Endothelial cell of hepatic sinusoid (primary cell): ENCODE measurements at regions not wholly inside any gene's neighbourhood (a gene's known extent, or its start where the extent isn't known, plus 50 kb on each side); places are given as distances from the start of the nearest gene placed in this dataset.

Source experiments
- in situ Hi-C: cut with HindIII; loops from 2 replicates; pipeline ENCODE4 v1.10.0; 2017; ENCODE audit warnings: low sequenced_read_pairs

DNA sequence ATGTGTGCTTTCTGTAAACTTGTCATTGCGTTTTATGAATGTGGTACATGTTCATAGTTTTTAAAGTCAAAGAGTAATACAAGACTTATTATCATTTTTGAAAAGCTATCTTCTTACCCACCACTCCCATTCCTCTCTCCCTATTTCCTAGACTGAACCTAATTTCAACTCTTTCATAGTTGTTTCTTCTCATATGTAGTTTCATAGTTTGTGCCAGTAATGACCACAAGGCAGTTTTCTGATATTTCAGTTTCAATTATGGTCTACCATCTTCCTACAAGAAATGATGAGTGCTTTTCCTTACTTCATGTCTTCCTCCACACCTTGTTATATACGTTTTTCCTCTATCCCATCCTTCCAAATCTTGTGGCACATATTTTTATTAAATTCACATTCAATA lies 445.0 kb upstream of the GOLIM4 start:
- in situ Hi-C loops, result no loop called here

DNA sequence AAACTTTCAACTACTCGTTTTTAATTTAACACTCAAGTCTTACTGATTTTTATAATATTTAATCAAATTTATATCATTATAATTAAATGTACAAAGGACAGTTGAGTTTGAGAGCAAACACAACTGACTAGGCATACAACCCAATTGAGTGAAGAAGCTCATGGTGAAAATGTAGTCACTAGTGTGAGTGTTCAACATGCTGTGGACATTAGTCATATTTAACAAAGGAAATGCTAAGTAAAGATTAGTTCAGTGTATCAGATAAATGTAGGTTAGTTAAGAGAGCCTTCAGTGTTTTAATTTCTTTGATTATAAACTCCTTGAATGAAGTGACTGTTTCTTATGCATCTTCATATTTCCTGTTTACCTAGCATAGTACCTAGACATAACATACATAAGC lies 444.2 kb upstream of the GOLIM4 start:
- in situ Hi-C loops, result no loop called here

DNA sequence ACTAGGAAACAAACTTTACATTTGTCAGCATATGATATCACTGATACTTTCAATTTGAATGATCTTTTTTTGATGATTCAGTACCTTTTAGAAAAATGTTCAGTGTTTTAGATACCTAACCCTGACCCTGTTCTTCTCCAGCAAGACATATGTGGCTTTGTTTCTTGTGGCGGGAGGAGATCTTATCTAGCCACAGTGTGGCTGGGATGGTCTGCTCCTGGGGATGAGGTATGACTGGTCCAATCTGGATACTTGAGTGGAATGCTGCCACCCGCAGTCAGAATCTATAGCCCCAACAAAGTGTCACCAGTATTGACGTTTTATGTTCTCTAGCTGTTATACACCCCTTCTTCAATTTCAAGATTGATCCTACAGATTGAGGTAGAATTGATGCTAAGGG lies 439.0 kb upstream of the GOLIM4 start:
- in situ Hi-C loops, result no loop called here

DNA sequence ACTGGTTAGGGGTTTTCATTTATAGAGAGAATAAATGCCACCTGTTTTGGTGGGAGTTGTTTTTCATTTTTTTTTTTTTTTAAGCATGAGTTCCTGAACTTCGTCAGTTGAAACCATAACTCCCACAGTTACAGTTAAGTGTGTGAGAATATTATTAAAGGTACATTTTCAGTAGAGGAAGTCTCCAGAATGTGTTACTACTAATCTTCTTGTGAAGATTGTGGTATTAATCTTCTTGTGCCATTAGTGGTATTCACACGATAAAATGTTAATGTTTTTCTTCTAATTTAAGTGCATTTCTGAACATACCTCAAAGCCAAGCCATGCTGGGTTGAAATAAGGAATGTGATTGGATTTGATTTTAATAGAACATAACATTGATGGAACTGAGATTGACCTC lies 437.9 kb upstream of the GOLIM4 start:
- in situ Hi-C loops, result no loop called here

DNA sequence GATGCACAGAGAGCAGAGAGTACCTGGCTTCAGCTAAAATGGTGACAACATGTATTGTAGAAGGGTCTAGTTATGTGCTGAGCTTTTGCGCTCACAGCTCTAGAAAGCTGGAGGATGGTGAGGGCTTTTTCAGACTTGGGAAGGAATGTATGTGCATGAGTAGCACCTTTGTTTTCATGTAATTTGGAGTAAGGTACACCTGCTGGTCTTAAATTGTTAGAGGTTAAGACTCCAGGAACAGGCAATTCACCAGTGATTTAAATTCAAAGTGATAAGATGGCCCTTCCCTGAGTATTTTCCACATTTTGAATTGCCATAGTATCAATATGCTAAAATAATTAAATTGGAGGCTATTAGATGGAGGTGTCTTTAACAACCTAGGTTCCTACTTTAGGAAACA lies 436.4 kb upstream of the GOLIM4 start:
- in situ Hi-C loops, result no loop called here

DNA sequence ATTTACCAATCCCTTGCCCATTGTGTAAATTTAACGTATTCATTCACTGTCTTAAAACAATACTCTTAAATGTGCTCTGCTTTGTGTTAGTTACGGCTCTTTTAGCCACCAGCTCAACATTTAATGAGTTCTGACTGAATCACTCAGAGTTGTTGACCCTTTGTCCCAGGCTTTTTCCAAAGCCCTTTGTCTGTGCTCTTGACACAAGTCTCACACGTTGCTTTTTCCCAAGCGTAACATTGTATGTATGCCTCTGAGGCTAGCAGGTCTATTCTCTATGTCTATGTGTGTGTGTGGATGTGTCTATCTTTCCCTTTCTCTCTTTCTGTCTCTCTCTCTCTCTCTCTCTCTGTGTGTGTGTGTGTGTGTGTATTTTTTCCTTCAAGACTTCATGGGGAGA lies 435.4 kb upstream of the GOLIM4 start:
- in situ Hi-C loops, result no loop called here

DNA sequence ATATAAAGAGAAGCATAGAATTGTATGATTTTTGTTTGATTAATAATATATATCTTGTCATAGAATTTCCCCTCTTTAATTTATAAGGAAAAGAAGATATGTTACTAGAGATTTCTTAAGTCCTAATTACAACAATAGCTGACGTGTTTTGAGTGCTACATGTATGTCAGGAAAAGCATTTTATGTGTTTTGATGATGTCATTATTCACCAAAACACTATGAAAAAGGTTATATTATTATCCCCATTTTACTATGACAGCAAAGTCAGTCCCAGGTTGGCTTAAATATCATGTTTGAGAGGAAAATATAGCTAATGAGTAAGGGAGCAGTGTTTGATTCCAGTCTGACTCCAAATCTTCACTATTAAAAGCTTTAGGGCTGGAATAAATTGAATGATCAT lies 428.4 kb upstream of the GOLIM4 start:
- in situ Hi-C loops, result no loop called here

DNA sequence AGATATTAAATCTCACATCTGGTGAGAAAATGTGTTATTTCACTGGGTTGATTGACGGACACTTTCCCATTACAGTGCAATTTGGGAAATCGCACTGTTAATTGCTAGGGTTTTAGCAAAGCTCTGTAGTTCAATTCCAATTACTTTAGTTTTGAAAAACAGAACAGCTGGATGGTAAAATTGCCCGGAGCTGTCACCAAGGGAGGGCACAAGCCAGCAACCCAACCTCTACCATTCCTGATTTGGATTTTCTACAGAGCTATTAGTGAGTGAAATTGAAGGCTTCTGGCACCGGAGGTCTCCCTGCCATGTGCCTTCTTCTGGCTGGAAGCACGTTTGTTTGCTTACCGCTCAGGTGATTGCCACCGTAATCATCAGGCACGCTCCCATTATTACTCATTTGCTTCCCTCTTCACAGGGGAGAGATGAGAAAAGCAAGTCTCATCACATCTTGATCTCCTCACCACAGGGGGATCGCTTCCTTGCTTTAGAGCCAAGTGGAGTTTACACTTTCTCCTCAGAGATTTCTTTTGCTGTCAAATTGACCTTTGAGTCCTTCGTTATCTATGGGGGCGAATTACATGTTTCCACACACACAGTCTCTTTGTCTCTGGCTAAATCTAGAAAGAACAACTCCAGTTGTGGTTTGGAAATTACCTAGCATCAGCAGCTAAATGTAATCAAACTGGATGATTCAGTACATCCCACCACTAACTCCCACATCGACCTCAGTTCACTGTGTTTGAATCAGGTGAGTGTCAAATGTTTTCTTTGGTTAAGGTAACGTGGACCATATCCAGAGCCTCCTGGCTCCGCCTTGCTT lies 421.7 kb upstream of the GOLIM4 start:
- in situ Hi-C loops, result no loop called here

DNA sequence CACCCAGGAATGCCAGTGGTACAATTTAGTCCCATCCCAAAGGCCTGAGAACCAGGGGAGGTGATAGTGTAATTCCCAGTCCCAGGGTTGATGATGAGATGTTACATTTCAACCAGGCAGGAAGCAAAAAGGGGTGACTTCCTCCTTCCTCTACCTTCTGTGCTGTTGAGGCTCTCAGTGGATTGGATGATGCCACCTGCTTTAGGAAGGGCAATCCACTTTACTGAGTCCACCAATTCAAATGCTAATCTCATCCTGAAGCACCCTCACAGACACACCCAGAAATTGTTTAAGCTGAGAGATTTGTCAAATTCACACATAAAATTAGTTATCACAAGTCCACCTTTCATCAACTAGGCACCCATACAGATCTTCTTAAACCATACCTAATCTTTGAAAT lies 418.5 kb upstream of the GOLIM4 start:
- in situ Hi-C loops, result no loop called here

DNA sequence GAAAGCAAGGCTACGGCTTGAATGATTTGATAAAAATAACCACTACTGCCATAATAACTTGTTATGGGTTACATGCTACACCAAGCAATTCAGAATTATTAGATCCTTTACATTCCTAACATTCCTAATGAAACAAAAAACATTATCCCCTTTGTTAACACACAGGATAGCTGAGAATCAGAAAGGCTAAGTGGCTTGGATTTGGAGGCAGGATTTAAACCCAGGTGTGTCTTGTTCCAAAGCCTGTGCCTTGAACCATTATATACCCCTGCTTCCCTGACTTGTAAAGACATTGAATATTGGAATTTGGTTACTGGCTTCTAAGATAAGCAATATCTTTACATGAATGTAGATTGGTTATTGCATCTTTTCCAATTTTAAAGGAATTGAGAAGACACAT lies 417.1 kb upstream of the GOLIM4 start:
- in situ Hi-C loops, result no loop called here

DNA sequence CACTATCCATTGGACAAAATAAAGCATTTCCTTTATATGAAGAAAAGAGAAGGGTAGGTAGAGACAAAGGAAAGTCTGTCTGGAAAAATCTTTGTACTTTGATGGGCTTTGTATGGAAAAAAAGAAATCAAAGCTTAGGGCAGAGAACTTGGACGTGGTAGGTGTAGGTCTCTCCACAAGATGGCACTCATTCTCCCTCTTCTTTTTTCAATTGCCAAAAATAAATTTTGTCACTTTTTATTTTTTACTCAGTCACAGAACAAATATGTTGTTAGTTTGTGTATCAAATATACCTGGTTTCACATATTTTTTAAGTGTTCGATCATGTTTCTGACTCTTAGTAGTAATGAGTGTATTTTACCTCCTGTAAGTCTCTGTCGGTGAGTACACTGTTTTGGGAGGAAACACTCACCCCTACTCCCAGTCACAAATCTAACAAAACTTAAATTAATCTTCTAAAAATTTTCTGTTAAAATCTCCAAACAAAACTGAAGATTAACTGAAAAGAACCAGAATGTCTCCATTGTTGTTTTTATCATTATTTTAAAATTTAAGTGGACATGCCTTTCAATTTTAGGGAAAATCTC lies 415.8 kb upstream of the GOLIM4 start:
- in situ Hi-C loops, result no loop called here

DNA sequence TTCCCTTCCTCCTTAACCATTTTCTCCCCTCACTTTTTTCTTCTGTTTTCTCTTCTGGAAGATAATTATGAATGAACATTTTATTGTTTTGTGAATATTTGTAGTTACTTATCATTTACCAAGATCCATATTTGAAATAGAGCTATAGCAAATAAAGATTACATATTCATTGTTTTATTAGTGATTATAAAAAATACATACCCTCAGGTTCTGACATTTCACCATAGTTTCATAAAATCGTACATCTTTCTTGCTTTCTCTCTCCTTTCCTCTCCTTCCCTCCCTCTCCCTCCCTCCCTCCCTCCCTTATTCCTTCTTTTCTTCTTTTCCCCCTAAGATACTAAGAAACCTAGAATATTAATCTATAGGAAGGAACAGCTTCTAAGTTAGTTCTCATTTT lies 410.9 kb upstream of the GOLIM4 start:
- in situ Hi-C loops, result no loop called here

DNA sequence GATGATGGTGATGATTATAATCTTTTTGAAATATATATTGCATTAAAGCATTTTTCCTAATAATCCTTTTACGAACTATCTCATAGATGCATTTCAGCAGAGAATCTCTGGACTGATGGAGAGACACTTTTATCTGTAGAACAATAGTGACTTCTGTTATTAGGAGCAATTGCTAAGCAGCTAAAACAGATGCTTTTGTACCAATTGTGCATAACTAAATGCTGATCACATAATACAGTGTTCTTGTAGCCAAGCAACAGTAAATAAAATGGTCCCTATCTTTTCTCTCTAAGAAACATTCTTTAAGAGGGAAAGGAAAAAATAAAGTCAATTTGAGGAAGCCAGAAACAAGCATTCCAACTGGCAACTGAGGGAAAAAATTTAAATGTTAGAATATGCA lies 405.8 kb upstream of the GOLIM4 start:
- in situ Hi-C loops, result no loop called here

DNA sequence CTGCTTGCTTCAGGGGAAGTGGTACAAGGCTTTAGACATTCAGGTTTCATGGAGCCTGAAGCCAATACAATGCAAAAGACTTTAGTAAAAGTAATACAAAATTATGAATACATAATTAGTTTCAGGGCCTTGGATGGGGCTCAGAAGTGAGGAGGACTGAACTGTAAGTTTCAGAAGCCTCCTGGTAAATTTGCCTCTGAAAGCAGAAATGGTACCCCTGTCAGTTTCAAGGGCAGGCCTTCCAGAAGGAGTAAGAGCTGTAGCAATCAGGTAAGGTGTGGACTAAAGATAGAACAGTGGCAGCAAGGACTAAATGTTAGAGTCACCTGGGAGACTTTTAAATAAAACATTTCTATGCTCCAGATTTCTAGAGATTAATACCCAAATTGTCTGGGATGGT lies 402.5 kb upstream of the GOLIM4 start:
- in situ Hi-C loops, result no loop called here

DNA sequence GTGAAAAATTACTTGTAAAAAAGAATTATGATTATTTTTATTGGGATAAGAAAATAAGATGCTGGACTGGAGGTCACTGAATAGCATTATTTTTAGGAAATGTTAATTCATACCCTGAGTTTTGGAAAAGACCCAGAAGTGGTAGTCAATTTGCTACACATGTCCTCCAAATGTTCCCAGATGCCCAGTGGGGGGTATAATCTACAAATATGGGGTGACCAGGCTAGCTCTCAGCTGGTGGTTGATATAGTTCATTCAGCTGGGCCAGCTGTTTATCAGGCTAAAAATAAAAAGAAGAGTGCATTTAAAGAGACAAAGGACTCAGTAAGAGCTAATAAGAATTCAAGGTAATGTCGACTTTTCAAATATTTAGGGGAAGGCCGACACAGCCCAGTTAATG lies 402.0 kb upstream of the GOLIM4 start:
- in situ Hi-C loops, result no loop called here

DNA sequence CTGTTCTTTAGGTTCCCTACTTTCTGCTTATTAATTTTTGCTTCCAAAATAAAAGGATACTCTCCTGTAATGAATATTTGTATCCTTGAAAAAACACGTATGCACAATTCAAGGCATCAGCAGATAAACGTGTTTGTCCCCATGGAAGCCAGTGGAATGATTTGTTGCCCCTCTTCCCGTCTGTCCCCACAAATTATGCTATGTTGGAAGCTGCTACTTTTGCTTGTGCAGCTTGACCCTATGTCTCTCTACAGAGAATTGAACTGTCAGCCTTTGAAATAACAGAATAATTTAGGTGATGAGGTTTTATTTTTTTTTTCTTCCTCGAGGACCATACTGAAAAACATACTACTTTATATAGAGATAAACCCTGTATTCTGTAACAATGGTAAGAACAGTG lies 401.5 kb upstream of the GOLIM4 start:
- in situ Hi-C loops, result no loop called here

DNA sequence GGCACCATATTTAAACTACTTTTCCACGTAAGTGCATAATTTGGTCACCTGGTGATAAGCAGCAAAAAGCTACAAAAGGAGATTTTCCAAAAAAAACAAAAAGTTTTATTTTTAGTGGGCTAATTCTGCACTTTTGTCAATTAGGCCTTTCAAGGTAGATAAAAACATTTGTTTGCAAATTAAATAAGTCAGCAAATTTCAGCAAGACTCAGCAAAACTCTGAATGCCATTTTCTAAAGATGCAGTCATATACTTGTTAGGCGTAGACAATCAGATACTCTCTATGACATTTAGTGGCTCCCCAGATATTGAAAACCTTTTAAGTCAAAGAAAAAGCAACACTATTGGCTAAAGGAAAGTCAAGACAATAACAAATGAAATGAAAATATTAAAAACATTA lies 400.2 kb upstream of the GOLIM4 start:
- in situ Hi-C loops, result no loop called here

DNA sequence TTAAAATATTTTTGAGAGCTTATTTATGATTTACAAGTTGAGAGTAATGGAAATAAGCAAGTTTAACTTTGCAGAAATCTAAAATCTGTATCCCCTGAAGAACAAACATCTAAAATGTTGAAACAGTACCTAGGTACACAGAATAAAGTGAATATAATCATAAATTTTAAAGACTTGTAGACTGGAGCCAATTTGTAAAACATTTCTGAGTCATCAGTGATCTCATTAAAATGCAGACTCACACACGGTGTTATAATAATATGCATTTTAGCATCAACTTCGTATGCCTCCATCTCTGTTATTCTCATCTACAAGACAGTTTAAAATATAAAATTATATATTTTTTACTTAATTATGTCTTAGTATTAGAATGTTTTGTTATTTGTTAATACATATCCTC lies 399.5 kb upstream of the GOLIM4 start:
- in situ Hi-C loops, result no loop called here

DNA sequence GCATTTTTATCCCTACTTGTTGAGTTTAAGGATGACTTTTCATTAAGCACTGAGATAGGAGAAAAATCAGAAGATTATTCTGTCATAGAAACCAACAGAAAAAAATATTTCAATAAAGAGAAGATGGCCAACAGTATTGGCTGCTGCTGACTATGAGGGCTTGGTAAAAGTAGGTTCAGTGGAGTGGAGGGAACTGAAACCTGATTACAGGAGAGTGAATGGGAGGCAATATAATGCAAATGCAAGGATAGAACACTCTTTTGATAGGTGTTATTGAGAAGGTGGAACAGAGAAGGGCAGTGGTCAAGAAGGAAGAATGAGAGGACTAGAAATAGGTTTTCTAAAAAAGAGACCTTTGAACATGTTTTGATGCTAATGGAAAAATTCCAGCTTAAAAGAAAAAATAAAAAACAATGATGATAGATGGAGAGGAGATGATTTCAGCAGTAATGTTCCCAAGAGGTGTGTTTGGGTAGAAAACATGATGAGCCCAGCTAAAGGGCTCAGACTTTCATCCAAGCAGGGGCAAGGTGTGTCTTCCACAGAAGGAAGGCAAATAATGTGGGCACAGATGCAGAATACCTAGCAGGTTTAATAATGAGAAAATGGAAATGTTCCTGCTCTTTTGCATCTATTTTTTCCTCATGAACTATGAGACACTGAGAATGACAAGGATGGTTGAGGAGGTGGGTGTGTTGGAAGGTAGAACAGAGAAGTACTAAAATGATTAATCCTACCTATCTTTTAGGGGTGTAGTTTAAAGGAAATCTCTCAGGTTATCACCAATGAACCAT lies 397.9 kb upstream of the GOLIM4 start:
- in situ Hi-C loops, result no loop called here

DNA sequence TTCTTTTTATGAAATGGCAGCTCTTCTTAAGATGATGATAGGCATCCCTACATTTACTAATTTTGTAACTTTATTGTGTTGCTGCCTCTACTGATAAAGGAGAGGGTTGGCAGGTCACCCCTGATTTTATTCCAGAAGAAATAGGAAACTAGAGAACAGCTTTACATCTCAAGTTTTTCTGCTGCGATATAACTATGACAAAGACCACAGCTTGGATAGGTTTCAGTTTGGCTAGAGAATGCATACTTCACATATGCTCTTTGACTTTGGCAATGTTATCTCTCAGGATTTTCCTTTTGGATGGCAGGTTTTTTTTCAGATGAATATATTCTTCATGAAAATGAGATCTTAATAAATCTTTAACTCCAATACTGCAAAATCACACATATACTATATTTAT lies 395.3 kb upstream of the GOLIM4 start:
- in situ Hi-C loops, result no loop called here

DNA sequence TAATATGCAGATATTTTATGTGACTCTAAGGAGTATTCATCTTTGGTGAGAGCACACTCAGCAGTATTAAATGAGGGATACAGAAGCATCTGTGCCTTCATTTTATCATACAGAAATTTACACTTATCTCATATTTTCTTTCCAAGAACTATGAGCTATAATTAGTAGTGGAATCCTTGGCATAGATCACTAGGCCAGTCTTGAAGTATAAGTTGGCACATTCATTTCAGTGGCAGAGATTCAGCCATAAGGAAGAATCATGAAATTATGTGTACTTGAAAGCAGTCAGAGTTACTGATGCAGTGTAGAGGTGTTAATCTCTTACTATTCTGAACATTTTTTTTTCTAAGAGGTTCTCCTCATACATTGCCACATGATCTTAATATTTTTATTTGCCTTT lies 393.6 kb upstream of the GOLIM4 start:
- in situ Hi-C loops, result no loop called here

DNA sequence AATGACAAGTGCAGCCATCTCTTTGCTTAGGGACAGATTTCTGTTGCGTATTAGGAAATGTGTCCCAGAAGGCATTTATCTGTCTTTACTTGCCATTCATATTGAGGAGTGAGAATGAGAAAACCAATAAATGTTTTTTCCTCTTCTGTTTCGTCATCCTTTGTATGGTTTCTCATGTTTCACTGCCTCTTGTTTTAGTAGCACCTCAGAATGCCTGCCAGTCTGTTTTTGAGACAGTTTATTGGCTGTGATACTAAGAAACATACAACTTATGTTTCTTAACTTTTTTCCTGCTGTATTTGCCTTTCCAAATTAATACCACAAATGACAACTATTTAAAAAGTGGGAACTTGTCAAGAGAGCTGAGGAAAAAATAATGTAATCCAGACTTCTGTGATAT lies 390.2 kb upstream of the GOLIM4 start:
- in situ Hi-C loops, result no loop called here
